Progenitor cell of endocrine pancreas (in vitro differentiated cells): ENCODE measurements at regions not wholly inside any gene's neighbourhood (a gene's known extent, or its start where the extent isn't known, plus 50 kb on each side); places are given as distances from the start of the nearest gene placed in this dataset.

Experiments
- DNase-seq: peaks from one replicate; pipeline ENCODE4 v3.0.0; 2021; ENCODE audit warnings: low spot score; ENCODE audit not compliant: unreplicated experiment
- H3K27ac Mint-ChIP-seq: 2 replicates; pipeline ENCODE4 v1.8.0; 2021; ENCODE audit warnings: mild to moderate bottlenecking, moderate library complexity, mixed read lengths
- H3K27me3 Mint-ChIP-seq: 2 replicates; pipeline ENCODE4 v1.8.0; 2021; ENCODE audit warnings: mixed read lengths
- H3K36me3 Mint-ChIP-seq: 2 replicates; pipeline ENCODE4 v1.8.0; 2022; ENCODE audit warnings: mixed read lengths; ENCODE audit not compliant: insufficient read depth
- H3K4me1 Mint-ChIP-seq: 2 replicates; pipeline ENCODE4 v1.8.0; 2021; ENCODE audit warnings: low read depth, mixed read lengths
- H3K4me3 Mint-ChIP-seq: 2 replicates; pipeline ENCODE4 v1.8.0; 2021; ENCODE audit warnings: low read depth, mild to moderate bottlenecking, moderate library complexity, mixed read lengths
- H3K9me3 Mint-ChIP-seq: 2 replicates; pipeline ENCODE4 v1.8.0; 2021; ENCODE audit warnings: low read depth, mixed read lengths
- TF ChIP-seq, protein P1 (sequence below): fragments of 200-600 bp; sonication (generic); IDR thresholded peaks from one replicate; pipeline ENCODE4 v1.5.0; 2021; ENCODE audit warnings: antibody characterized with exemption, mild to moderate bottlenecking; ENCODE audit not compliant: unreplicated experiment

GRCh38 chr1:164223378-164223777 is 335.6 kb upstream of the PBX1 start:
- H3K27ac Mint-ChIP-seq: no peak overlapping the region
- no peaks in the 10 kb centered on the region for H3K4me1 Mint-ChIP-seq
- no peaks in the 10 kb centered on the region for H3K36me3 Mint-ChIP-seq
- TF ChIP-seq, protein P1, sequence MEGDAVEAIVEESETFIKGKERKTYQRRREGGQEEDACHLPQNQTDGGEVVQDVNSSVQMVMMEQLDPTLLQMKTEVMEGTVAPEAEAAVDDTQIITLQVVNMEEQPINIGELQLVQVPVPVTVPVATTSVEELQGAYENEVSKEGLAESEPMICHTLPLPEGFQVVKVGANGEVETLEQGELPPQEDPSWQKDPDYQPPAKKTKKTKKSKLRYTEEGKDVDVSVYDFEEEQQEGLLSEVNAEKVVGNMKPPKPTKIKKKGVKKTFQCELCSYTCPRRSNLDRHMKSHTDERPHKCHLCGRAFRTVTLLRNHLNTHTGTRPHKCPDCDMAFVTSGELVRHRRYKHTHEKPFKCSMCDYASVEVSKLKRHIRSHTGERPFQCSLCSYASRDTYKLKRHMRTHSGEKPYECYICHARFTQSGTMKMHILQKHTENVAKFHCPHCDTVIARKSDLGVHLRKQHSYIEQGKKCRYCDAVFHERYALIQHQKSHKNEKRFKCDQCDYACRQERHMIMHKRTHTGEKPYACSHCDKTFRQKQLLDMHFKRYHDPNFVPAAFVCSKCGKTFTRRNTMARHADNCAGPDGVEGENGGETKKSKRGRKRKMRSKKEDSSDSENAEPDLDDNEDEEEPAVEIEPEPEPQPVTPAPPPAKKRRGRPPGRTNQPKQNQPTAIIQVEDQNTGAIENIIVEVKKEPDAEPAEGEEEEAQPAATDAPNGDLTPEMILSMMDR: no peak
- H3K4me3 Mint-ChIP-seq: no peak overlapping the region
- peaks cover 10% of the 10 kb centered on the region for H3K9me3 Mint-ChIP-seq
- no peaks in the 10 kb centered on the region for H3K27me3 Mint-ChIP-seq
- DNase-seq: no peak

DNA sequence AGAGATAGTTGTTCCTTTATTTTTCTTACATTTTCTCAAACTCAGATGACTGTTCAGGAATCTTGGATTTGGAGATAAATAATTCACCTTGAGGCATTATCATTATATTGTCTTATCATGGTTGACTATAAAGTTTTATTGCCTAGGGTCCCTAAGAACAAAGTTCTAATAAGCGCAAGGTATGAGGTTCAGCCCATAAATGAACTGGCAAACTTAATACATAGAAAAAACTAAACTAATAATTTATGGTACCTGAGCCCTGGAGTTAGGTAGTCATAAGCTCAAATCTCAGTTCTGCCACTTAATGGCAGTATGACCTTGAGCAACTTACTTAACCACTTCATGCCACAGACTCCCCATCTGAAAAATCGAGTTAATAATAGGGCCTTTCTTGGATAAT is 334.0 kb upstream of the PBX1 start:
- H3K4me3 Mint-ChIP-seq: no peak overlapping the region
- no peak overlapping the region for H3K27ac Mint-ChIP-seq
- H3K27me3 Mint-ChIP-seq: no peaks in the 10 kb centered on the region
- no peaks in the 10 kb centered on the region for H3K4me1 Mint-ChIP-seq
- peaks cover 4% of the 10 kb centered on the region for H3K9me3 Mint-ChIP-seq
- TF ChIP-seq, protein P1: no peak
- H3K36me3 Mint-ChIP-seq: no peaks in the 10 kb centered on the region
- DNase-seq: no peak

DNA sequence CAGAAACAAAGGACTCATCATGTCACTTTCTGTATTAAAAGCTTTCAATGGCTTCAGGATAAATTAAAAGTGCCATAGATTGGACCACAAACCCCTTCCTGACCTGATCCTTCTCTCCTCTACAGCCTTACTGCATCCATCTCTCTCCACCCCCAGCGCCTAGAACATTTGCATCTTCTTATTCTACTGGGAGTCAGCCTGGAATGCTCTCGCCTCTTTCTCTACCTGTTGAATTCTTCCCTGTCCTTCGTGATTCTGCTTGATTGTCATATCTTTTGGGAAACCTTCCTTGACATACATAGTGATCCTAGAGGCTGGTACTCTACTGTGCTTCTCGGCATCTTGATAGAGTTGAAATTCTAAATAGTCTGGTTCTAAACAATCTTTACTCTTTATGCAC is 332.0 kb upstream of the PBX1 start:
- no peak for DNase-seq
- no peak overlapping the region for H3K4me3 Mint-ChIP-seq
- H3K27me3 Mint-ChIP-seq: no peaks in the 10 kb centered on the region
- no peaks in the 10 kb centered on the region for H3K36me3 Mint-ChIP-seq
- peaks cover 4% of the 10 kb centered on the region for H3K9me3 Mint-ChIP-seq
- H3K4me1 Mint-ChIP-seq: no peaks in the 10 kb centered on the region
- TF ChIP-seq, protein P1: no peak
- H3K27ac Mint-ChIP-seq: no peak overlapping the region

- H3K4me1 Mint-ChIP-seq: no peaks in the 10 kb centered on the region
Measured at GRCh38 chr1:164228928-164229327, 330.1 kb upstream of the PBX1 start.

GRCh38 chr1:164233149-164233548 is 325.8 kb upstream of the PBX1 start:
- Mint-ChIP-seq H3K27ac (no peak overlapping the region), H3K27me3 (no peaks in the 10 kb centered on the region), H3K4me3 (no peak overlapping the region), H3K4me1 (no peaks in the 10 kb centered on the region), H3K9me3 (peaks cover 10% of the 10 kb centered on the region), H3K36me3 (no peaks in the 10 kb centered on the region)
- no peak for DNase-seq
- TF ChIP-seq, protein P1: no peak

More at GRCh38 chr1:164228928-164229327, 330.1 kb upstream of the PBX1 start:
- TF ChIP-seq, protein P1: no peak
- no peak for DNase-seq
- Mint-ChIP-seq H3K27ac (no peak overlapping the region), H3K9me3 (no peaks in the 10 kb centered on the region), H3K27me3 (no peaks in the 10 kb centered on the region), H3K36me3 (no peaks in the 10 kb centered on the region), H3K4me3 (no peak overlapping the region)

DNA sequence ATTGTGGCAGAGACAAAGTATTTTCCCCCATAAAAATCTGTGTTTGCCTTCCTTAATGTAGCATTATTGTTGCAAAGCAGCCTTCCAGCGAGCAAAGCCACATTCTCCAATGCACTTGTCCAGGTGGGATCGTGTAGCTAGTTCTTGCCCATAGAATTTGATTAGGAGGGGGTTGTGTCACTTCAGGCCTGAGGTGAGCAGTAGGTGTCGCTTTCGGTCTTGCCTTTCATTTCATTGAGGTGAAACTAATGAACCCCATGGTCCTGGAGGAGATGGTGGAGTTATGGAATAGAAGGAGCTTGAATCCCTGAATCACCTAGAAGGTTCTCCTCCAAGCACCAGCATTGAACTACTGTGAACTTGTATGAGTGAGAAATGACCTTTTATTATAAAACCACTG is 318.9 kb upstream of the PBX1 start:
- TF ChIP-seq, protein P1: peak; percentile 44

More for the DNA sequence above, 318.9 kb upstream of the PBX1 start:
- Mint-ChIP-seq H3K36me3 (no peaks in the 10 kb centered on the region), H3K4me1 (no peaks in the 10 kb centered on the region), H3K9me3 (peaks cover 3% of the 10 kb centered on the region), H3K27ac (no peak overlapping the region), H3K27me3 (no peaks in the 10 kb centered on the region), H3K4me3 (no peak overlapping the region)
- no peak for DNase-seq
